Neural cell (in vitro differentiated cells): ENCODE measurements at regions not wholly inside any gene's neighbourhood (a gene's known extent, or its start where the extent isn't known, plus 50 kb on each side); places are given as distances from the start of the nearest gene placed in this dataset.

Experiments
- H2AFZ ChIP-seq: fragments of 200-600, 300-800 bp; sonication (generic), shearing (Covaris generic); 2 replicates; pipeline ENCODE4 v1.6.0; 2014; ENCODE audit warnings: low read depth, mild to moderate bottlenecking, antibody characterized with exemption, low read length, moderate library complexity
- H3F3A ChIP-seq: fragments of 200-600 bp; shearing (Covaris generic); 2 replicates; pipeline ENCODE4 v1.6.1; 2016; ENCODE audit warnings: mild to moderate bottlenecking, moderate library complexity, mixed read lengths, antibody characterized with exemption, low read length; ENCODE audit not compliant: insufficient read depth, poor library complexity, severe bottlenecking
- H3K27ac ChIP-seq: fragments of 200-600, 300-800 bp; sonication (generic), shearing (Covaris generic); 2 replicates; pipeline ENCODE4 v1.5.1; 2014; ENCODE audit warnings: mild to moderate bottlenecking, low read length, moderate library complexity
- H3K27me3 ChIP-seq: fragments of 300-800, 200-600 bp; sonication (generic), shearing (Covaris generic); 2 replicates; pipeline ENCODE4 v1.6.0; 2014; ENCODE audit warnings: mild to moderate bottlenecking, low read depth, low read length, moderate library complexity; ENCODE audit not compliant: insufficient read depth
- H3K36me3 ChIP-seq: fragments of 300-800, 200-600 bp; sonication (generic), shearing (Covaris generic); 2 replicates; pipeline ENCODE4 v1.5.1; 2014; ENCODE audit warnings: mild to moderate bottlenecking, antibody characterized with exemption, low read length, moderate library complexity; ENCODE audit not compliant: insufficient read depth
- H3K4me2 ChIP-seq: fragments of 300-800, 200-600 bp; sonication (generic), shearing (Covaris generic); 2 replicates; pipeline ENCODE4 v1.6.0; 2014; ENCODE audit warnings: mild to moderate bottlenecking, low read length
- H3K4me3 ChIP-seq: fragments of 300-800, 200-600 bp; sonication (generic), shearing (Covaris generic); 2 replicates; pipeline ENCODE4 v1.5.1; 2014; ENCODE audit warnings: mild to moderate bottlenecking, low read length, moderate library complexity
- H3K79me2 ChIP-seq: fragments of 200-600 bp; shearing (Covaris generic); replicated peaks from 2 replicates; pipeline ENCODE4 v1.6.0; 2014; ENCODE audit warnings: mild to moderate bottlenecking, low read length, moderate library complexity; ENCODE audit not compliant: insufficient read depth
- H3K9ac ChIP-seq: fragments of 300-800, 200-600 bp; sonication (generic), shearing (Covaris generic); 2 replicates; pipeline ENCODE4 v1.6.1; 2016; ENCODE audit warnings: mild to moderate bottlenecking, low read length, mixed read lengths
- H3K9me2 ChIP-seq: fragments of 200-600 bp; shearing (Covaris generic); 2 replicates; pipeline ENCODE4 v1.6.1; 2016; ENCODE audit warnings: mild to moderate bottlenecking, low read length, mixed read lengths; ENCODE audit not compliant: insufficient read depth
- H3K9me3 ChIP-seq: fragments of 200-600, 300-800 bp; sonication (generic), shearing (Covaris generic); 2 replicates; pipeline ENCODE4 v1.6.1; 2016; ENCODE audit warnings: mild to moderate bottlenecking, mixed run types, low read length, moderate library complexity, mixed read lengths
- H4K20me1 ChIP-seq: fragments of 200-600 bp; shearing (Covaris generic); 2 replicates; pipeline ENCODE4 v1.6.1; 2016; ENCODE audit warnings: mild to moderate bottlenecking, mixed run types; ENCODE audit not compliant: insufficient read depth
- EP300 ChIP-seq: fragments of 450-650 bp; conservative IDR thresholded peaks from 2 replicates; pipeline ENCODE4 v1.6.1; 2014; ENCODE audit warnings: antibody characterized with exemption, mild to moderate bottlenecking, moderate library complexity; ENCODE audit not compliant: poor library complexity, severe bottlenecking
- EZH2 ChIP-seq: fragments of 200-600, 300-800 bp; shearing (Covaris generic), sonication (generic); IDR thresholded peaks from 2 replicates; pipeline ENCODE4 v1.6.1; 2014; ENCODE audit warnings: antibody characterized with exemption, low read length, borderline replicate concordance, mild to moderate bottlenecking; ENCODE audit not compliant: insufficient read depth, poor library complexity, severe bottlenecking
- MXI1 ChIP-seq: fragments of 450-650 bp; conservative IDR thresholded peaks from 2 replicates; pipeline ENCODE4 v1.6.1; 2014; ENCODE audit warnings: antibody characterized with exemption, mild to moderate bottlenecking; ENCODE audit not compliant: poor library complexity, severe bottlenecking
- POLR2AphosphoS5 ChIP-seq: IDR thresholded peaks from 2 replicates; pipeline ENCODE4 v1.6.1; 2012
- RAD21 ChIP-seq: fragments of 450-650 bp; conservative IDR thresholded peaks from 2 replicates; pipeline ENCODE4 v1.6.1; 2014; ENCODE audit warnings: antibody characterized with exemption, mild to moderate bottlenecking, moderate library complexity
- SMC3 ChIP-seq: fragments of 450-650 bp; conservative IDR thresholded peaks from 2 replicates; pipeline ENCODE4 v1.6.1; 2014; ENCODE audit warnings: antibody characterized with exemption, mild to moderate bottlenecking, moderate library complexity; ENCODE audit not compliant: poor library complexity
- TAF1 ChIP-seq: IDR thresholded peaks from 2 replicates; pipeline ENCODE4 v1.6.1; 2012; ENCODE audit warnings: low read depth
- TF ChIP-seq, protein P1 (sequence below): fragments of 450-650 bp; IDR thresholded peaks from 2 replicates; pipeline ENCODE4 v1.5.1; 2014; ENCODE audit warnings: antibody characterized with exemption, mild to moderate bottlenecking, moderate library complexity; ENCODE audit not compliant: poor library complexity, severe bottlenecking
- TF ChIP-seq, protein P2 (sequence below): IDR thresholded peaks from 2 replicates; pipeline ENCODE4 v1.6.1; 2012; ENCODE audit warnings: borderline replicate concordance

DNA sequence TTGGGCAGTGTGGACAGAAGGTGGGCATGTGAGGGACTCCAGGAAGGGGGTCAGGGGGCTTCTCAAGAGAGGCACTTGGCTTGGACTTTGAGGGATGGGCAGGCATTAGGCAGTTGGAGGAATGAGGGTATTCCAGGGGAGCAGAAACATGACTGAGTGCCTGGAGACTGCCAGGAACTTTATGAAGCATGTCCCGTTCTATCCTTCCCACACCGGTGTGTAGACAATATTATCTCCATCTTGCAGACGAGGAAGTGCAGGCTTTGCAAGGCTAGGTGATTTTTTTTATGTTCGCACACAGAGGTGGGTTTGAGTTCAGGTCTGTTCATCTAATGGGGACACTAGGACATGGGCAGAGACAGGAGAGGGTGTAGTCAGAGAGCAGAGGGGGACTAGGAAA lies 162.7 kb downstream of the RPS24 start:
- no peaks in the 10 kb centered on the region for H4K20me1 ChIP-seq
- no peaks in the 10 kb centered on the region for H3K27me3 ChIP-seq
- H3K9me3 ChIP-seq: no peaks in the 10 kb centered on the region
- no peaks in the 10 kb centered on the region for H3K79me2 ChIP-seq
- no peak overlapping the region for H3K4me3 ChIP-seq
- no peak overlapping the region for H3K27ac ChIP-seq
- no peak overlapping the region for H2AFZ ChIP-seq
- H3K4me2 ChIP-seq: no peak overlapping the region
- H3K36me3 ChIP-seq: no peaks in the 10 kb centered on the region
- no peaks in the 10 kb centered on the region for H3K9me2 ChIP-seq
- TF ChIP-seq EZH2 (no peak), TAF1 (no peak), MXI1 (no peak), RAD21 (no peak), EP300 (no peak), SMC3 (no peak), POLR2AphosphoS5 (no peak)
- TF ChIP-seq, protein P1, sequence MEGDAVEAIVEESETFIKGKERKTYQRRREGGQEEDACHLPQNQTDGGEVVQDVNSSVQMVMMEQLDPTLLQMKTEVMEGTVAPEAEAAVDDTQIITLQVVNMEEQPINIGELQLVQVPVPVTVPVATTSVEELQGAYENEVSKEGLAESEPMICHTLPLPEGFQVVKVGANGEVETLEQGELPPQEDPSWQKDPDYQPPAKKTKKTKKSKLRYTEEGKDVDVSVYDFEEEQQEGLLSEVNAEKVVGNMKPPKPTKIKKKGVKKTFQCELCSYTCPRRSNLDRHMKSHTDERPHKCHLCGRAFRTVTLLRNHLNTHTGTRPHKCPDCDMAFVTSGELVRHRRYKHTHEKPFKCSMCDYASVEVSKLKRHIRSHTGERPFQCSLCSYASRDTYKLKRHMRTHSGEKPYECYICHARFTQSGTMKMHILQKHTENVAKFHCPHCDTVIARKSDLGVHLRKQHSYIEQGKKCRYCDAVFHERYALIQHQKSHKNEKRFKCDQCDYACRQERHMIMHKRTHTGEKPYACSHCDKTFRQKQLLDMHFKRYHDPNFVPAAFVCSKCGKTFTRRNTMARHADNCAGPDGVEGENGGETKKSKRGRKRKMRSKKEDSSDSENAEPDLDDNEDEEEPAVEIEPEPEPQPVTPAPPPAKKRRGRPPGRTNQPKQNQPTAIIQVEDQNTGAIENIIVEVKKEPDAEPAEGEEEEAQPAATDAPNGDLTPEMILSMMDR: no peak
- TF ChIP-seq, protein P2, sequence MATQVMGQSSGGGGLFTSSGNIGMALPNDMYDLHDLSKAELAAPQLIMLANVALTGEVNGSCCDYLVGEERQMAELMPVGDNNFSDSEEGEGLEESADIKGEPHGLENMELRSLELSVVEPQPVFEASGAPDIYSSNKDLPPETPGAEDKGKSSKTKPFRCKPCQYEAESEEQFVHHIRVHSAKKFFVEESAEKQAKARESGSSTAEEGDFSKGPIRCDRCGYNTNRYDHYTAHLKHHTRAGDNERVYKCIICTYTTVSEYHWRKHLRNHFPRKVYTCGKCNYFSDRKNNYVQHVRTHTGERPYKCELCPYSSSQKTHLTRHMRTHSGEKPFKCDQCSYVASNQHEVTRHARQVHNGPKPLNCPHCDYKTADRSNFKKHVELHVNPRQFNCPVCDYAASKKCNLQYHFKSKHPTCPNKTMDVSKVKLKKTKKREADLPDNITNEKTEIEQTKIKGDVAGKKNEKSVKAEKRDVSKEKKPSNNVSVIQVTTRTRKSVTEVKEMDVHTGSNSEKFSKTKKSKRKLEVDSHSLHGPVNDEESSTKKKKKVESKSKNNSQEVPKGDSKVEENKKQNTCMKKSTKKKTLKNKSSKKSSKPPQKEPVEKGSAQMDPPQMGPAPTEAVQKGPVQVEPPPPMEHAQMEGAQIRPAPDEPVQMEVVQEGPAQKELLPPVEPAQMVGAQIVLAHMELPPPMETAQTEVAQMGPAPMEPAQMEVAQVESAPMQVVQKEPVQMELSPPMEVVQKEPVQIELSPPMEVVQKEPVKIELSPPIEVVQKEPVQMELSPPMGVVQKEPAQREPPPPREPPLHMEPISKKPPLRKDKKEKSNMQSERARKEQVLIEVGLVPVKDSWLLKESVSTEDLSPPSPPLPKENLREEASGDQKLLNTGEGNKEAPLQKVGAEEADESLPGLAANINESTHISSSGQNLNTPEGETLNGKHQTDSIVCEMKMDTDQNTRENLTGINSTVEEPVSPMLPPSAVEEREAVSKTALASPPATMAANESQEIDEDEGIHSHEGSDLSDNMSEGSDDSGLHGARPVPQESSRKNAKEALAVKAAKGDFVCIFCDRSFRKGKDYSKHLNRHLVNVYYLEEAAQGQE: no peak
- no peak overlapping the region for H3K9ac ChIP-seq
- no peaks in the 10 kb centered on the region for H3F3A ChIP-seq

DNA sequence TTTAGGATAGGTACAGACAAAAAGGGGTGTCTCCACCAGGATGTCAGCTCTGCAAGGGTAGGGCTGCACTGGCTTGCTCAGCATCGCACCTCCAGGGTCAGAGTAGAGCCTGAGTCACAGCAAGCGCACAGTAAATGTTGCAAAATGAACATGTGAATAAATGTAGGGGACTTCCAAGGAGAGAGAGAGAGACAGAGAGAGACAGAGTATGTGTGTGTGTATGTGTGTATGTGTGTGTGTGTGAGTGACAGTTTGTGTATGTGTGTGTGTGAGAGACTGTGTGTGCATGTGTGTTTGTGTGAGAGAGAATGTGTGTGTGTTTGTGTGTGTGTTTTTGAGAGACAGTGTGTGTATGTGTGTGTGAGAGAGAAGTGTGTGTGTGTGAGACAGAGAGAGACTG lies 163.3 kb downstream of the RPS24 start:
- Histone ChIP-seq H2AFZ (no peak overlapping the region), H3K79me2 (no peaks in the 10 kb centered on the region), H3K4me3 (no peak overlapping the region), H3K36me3 (no peaks in the 10 kb centered on the region), H3K27me3 (no peaks in the 10 kb centered on the region), H3K9me2 (no peaks in the 10 kb centered on the region), H3F3A (no peaks in the 10 kb centered on the region), H3K9ac (peak overlapping the region; percentile 18), H3K9me3 (no peaks in the 10 kb centered on the region), H4K20me1 (no peaks in the 10 kb centered on the region), H3K4me2 (no peak overlapping the region), H3K27ac (no peak overlapping the region)
- TF ChIP-seq POLR2AphosphoS5: no peak
- TF ChIP-seq, protein P1: no peak
- TF ChIP-seq, protein P2: no peak
- no peak for TF ChIP-seq SMC3
